GM18508 (cell line): ENCODE measurements at regions not wholly inside any gene's neighbourhood (a gene's known extent, or its start where the extent isn't known, plus 50 kb on each side); places are given as distances from the start of the nearest gene placed in this dataset.

Experiments used
- ATAC-seq: cut with Tn5 transposase; IDR thresholded peaks from one replicate; pipeline ENCODE4 v1.9.1; 2021; ENCODE audit warnings: moderate number of reproducible peaks; ENCODE audit not compliant: insufficient read depth, unreplicated experiment

DNA sequence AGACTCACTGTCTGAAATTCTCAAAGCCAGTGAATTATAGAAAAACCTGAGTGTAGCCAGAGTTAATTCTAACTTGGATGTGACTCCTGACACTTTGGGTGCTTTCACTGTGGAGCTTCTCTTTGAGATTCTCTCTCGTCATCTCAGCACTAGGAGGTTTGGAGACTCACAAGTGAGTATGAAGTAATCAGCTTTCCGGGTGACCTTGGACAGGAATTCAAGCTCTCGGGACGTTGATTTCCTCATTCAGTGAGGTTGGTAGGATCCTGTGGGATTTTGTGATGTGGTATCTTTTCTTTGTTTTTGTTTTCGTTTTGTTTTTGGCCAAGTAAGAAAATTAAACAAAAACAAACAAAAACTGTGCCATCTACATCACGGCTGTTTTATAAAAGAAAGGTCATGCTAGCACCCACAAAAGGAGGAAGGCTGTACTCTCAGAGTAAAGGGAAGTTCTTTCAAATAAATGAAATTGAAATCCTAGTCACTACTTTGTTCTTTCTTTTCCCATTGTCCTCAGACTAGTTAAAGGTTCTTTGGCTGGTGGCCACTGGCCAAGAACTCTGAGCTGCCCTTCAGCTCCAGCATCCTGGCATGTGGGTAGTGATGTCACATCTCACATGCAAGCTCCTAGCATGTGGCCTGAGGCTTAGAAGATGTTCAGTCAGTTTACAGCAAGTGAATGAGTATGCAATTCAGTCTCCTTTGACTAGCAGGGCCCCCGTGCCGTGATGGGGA lies 263.3 kb upstream of the TPM1 start:
- ATAC-seq, result no peak

DNA sequence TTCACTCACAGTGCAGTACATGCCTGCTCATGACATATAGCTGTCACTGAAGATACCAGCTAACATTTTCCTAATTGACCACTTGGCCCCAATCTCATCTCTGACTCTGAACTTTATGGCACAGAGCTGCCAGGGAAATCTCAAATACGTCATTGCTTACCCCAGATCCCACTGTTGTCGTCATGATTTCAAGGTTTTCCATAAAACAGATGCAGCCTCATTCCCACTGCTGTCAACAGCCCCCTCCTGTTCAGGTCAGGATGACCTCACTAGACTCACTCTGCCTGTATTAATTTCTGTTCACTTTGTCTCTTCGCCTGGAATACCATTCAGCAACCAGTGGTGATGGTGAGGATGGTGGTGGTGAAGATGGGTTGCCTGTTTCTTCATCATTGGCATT lies 262.6 kb upstream of the TPM1 start:
- no peak for ATAC-seq

DNA sequence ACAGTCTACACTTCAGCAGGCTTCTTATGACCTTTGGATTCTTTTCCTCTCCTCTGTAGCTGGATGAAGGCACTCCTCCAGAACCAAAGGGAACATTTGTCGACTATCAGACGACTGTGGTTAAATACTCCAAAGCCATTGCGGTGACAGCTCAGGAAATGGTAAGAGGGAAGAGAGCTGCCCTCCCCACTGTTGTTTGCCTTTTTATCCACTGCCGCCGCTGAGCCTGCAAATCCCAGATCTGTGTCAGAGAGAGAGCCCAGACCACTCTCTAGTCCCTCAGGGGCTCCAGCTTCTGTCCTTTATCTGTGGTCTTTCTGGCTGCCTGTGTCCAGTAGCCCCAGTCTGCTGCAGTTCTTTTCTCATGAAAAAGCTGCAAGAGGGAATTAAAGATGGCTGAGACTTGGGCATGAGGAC lies 261.5 kb upstream of the TPM1 start:
- no peak for ATAC-seq

DNA sequence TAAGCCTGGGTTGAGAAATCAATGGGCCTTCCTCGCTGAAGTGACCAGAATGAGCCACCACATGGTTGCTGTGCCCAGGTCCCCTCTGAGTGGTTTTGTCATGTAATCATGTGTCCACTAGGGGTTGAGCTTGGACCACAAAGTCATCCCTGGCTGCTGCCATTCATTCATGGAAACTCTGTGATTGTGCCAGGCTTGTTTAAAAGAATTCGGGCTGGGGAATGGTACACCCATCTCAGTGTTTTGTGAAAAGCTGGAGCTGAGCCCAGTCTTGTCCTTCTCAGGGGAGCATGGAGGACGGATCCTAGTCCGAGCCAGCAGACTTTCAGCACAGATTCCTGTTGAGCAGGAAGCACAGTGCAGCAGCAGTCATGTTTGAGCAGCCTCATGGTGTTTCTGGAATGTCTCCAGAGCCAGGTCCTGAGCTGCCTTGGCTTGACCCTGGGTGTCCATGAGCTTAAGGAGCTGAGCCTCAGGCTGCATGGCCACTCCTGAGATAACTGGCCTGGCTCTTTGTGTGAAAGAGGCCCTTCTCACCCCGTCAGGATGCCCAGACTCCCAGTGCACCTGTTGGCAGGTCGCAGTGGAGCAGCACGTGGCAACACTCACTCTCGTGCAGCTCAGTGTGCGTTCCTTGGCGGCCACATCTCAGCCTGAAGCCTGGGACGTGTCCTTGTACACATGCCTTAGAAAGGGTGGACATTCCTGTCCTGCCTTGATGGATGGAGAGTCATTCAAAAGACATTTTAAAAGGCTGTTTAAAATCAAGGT lies 260.3 kb upstream of the TPM1 start:
- no peak for ATAC-seq

DNA sequence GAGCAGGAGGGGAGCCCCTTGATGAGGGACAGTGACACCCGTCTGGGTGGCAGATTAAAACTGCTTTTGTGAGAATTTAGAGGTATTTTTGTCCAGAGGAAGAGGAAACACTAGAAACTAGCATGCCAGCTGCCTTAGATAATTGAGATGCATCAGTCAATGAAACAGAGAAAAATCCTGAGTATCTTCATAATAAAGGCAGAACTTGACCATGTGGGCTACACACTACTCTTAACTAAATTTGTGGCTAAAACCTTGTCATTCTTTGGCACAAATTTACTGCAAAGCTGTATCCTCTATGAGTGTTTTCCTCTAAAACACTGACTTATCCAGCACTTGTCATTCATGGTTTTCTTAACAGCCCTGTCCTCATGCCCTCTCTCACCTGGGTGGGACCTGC lies 259.7 kb upstream of the TPM1 start:
- ATAC-seq, result no peak

DNA sequence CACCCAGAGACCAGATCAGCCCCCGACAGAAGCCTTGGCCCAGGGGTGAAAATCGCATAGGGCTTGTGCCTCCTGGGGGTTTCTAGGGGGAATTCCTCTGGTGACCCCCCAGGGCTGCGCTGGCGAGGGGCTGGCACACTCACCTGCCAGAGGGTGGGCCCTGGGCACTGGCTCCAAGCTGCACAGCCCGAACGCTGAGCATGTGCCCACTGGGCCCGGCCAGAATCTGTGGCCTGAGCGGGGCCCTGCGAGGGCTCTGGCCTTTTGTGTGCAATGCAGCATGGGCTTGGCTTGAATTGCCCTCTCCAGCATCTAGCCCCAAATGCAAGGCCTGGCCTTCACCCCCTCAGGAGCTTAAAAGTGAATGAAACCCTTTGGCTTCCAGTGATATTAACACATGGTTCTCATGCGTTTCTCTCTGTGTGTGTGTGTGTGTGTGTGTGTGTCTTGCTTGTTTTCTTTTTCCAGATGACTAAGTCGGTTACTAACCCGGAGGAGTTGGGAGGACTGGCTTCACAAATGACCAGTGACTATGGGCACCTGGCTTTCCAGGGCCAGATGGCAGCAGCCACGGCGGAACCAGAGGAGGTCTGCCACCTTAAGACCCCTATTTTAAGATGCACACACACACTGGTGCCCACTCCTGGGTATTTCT lies 259.1 kb upstream of the TPM1 start:
- no peak for ATAC-seq

DNA sequence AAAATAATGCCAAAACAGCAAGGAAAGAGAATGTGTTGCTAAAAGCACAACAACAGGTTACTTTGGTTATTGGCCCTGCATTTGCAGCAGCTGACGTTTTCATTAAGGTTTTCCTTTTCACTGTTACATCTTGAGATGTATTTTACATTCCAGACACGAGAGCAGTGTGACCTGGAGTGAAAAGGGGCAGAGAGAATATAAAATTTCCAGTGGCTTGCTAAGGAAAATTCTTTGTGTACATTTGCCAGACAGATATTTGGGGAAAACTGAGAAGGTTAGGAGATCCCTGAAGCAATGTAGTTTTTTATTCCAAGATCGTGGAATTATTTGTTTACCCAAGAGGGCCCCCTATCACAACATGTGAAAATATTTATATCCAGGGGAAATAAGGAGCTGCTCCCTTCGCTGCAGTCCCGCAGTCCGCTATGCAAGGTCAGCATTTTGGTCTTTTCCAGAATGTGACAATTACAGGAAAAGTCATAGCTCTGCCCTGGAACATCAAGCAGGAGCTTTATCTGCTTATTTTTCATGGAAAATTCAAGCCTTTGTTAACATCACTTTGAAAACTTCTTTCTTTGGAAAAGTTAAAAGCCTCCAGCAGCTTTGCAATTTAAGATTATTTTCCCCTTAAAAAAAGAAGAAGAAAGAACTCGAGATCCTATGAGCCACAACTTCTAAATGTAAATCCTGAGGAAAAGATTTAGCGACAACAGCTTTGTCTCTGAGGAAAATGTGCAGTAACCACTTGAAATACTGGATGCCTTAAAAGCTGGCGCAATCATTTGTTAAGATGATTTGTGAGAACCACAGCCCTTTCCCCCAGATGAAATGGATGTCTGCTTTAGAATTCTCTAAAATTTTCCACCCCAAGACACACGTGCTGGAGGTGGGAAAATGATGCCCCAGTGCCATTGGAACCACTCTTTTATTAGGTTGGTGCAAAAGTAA lies 256.4 kb upstream of the TPM1 start:
- ATAC-seq, result no peak

DNA sequence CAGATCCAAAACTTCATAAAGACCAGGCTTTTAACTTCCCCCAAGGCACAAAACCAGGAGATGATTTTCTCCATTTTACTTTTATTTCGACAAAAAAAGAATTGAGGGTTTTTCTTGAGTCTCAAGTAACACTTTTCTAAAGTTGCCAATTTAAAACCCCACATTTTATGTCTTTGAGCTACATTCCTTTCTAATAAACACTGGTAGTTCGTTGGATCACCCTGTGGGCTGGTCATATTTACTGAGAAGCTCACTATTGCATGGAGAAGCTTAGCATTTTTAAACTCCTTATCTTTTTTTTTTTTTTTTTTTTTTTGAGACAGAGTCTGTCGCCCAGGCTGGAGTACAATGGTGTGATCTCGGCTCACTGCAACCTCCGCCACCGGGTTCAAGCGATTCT lies 255.1 kb upstream of the TPM1 start:
- no peak for ATAC-seq

DNA sequence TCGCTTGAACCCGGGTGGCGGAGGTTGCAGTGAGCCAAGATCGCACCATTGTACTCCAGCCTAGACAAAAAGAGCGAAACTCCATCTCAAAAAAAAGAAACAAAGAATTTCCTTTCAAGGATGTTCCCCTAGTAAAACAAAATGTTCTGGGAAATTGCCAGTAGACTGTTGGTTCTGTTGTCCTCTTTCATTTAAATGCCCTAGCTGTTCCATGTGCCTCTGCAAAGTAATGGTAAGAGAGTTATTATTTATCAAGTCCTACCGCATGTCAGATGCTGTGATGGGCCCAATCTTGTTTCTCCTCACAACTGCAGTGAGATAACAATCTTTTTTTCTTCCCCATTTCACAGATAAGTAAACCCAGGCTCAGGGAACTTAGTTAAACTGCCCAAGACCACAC lies 254.3 kb upstream of the TPM1 start:
- no peak for ATAC-seq

DNA sequence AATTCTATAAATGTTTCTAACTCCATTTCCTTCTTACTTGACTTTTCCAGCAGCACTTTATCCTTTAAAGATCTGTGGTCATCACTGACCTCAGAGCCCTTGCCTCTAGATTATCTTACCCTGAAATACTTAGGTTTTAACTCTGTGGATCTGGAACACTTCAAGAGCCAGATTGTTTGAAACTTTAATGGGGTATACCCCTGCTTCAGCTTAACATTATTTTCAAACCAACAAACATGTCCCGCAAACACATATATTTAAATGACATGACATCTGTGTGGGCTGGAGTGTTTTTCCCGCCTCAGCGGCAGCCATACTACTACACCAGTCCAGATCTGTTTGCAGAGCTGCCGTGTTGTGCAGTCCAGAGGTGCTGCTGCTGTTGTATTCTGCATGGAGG lies 252.0 kb upstream of the TPM1 start:
- ATAC-seq, result no peak

DNA sequence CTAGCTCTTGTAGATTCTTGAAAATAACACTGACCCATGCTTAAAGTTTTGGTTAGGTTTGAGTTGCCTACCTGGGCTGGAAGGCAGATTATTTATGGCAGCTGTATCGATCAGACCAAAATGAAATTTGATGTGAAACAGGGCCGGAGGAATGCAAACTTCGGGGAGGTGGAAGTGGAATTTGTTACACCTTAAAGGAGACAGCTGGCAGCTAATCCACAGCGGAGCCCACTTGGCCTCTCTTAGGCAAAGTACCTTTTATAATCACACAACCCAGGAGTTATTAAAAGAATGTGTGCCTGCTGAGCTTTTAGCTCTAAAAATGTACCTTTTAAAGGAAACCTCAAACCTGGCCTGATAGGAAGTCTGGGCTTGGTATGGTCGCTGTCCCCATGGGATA lies 250.9 kb upstream of the TPM1 start:
- no peak for ATAC-seq

DNA sequence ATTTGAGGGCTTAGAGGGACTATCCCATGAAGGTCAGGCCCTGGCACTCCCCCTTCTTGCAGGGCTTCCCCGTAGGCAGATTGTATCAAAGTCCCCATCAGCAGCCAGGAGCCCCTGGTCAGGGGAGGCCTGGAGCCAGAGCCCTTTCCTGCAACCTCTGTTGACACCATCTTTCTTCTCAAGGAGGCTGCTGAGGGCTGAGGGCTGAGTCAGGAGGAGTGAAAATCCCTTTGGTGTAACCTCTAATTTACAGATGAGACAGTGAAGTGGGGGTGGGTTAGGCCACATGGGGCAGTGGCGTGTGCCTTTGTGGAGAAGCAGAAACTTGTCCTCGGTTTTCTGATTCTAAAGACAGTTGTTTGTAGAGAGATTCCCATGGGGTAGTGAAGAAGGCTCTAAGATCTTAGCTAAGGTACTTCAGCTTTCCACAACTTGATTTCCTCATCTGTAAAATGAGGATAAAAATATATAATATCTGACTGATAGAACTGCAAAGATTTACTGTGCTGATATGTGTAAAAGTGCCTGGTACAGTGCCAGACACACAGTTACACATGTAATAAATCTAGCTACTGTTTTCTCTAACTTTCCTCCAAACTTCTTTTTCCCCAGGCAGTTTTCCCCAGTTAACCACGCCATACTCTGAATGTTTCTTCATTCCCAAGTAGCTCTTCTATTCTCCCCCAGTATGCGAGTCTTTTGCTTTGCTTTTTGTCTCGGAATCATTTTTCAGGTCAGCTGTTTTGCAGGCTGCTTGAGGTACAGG lies 249.4 kb upstream of the TPM1 start:
- no peak for ATAC-seq

DNA sequence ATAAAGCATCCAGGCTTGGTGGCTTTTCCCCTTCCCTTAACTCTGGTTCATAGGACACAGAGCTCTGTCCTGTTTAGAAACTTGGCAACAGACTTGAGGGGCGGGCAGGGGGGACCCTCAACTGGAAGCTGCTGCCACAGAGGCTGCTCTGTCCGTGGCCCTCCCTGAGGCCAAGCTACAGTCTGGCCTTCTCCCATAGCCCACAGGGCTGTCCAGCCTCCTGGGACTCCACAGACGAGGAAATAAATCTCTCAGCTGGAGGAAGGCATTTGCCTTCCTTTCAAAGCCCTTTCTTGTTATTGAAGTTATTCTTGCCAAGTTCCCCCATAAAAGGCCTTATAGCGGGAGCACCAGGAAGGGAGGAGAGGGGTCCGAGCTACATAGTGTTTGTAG lies 248.8 kb upstream of the TPM1 start:
- ATAC-seq, result no peak

DNA sequence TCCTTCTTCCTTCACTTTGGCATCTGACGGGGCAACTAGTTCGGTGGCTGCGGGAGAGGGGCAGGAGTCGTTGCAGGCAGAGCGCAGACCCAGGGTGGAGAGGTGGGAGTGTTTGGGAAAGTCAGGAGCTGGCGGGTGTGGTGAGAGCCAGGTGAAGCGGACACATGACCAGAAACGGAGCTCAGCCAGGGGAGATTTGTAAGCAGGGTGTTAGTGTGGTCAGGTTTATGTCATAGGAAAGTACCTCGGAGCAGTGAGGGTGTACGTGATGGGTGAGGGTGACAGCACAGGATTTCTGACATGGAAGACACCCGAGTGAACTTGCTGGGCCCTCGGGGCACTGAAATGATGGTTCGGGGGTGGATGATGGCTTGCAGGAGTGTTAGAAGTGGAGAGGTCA lies 247.4 kb upstream of the TPM1 start:
- ATAC-seq, result no peak

DNA sequence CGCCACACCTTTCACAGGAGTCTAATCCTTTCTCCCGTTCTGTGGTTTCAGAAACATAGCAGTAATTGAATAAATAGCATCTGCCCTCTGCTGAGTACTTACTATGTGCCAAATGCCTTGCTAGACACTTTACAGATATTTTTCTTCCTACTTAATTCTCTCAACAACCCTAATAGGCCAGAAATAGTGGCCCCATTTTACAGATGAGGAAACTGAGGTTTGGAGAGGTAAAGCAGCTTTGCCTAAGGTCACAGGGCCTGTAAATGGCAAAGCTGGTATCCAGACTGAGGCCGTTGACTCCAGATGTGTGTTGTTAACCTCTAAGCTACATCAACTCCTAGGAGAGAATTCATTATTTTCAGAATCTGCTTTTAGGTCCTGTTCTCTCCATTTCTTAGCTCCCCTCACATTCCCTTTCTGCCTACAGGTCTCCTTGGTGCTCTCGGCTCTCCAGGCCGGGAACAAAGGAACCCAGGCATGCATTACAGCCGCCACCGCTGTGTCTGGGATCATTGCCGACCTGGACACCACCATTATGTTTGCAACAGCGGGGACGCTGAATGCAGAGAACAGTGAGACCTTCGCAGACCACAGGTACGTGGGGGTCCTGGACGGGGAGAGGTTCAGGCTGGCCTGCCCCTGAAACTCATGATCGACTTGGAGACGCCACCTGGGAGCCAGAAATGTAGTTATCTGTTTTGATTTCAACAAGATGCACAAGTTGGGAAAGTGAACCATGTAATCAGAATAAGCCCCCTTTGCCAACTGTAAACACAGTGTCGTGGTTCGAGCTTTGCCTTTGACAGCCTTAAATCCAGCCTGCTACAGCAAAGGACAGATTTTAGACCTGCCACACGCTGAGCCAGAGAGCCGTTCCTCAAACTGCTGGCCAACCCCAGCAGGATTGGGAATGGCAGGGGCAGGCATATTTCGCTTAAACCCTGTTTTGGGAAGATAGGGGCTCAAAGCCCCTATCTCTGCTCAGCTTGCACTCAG lies 246.5 kb upstream of the TPM1 start:
- ATAC-seq, result no peak

DNA sequence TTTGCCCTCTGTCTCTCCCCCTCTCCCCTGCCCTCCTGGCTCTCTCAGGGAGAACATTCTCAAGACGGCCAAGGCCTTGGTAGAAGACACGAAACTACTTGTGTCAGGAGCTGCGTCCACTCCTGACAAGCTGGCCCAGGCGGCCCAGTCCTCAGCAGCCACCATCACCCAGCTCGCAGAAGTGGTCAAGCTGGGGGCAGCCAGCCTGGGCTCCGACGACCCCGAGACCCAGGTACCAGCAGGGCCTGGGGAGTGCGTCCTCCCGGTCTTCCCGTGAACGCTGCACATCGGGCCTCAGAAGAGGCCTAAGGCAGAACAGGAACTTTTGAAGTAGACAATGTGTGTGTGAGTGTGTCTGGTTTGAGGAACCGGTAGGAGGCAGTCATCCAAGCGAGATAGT lies 245.4 kb upstream of the TPM1 start:
- ATAC-seq, result no peak

DNA sequence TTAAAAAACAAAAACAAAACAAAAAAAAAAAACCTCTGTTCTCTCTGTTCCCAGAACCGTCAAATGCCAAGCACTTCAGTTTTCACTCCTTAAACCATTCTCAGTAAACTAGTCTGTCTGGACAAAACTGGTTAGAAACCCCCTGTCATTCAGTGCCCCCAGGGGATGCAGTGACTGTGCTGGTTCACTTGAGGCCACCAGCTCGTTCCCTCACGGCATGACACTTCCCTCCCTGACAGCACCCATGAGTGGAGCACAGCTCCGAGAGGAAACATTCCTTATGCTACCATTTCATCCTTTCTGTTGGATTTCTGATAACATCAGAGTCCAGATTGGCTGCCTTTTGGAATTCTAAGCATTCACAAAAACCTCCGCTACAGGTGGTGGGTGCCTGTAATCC lies 244.0 kb upstream of the TPM1 start:
- ATAC-seq, result no peak

DNA sequence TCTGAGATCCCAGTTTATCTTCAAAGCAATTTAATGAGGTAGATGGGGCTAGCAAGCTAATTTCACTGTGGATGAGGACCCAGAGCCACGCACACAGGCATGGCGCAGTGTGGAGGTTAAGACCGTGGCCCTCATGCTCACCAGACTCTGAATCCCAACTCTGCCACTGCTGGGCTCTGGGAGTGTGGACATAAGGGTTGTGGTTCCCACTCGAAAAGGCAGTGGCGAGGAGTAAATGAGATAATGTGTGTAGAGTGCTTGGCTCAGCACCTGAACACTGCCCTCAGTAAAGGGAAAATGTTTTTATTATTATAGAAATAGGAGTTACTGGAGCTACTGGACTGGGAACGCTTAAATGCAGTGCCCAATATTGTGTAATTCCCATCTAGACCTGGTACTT lies 243.5 kb upstream of the TPM1 start:
- ATAC-seq, result no peak

DNA sequence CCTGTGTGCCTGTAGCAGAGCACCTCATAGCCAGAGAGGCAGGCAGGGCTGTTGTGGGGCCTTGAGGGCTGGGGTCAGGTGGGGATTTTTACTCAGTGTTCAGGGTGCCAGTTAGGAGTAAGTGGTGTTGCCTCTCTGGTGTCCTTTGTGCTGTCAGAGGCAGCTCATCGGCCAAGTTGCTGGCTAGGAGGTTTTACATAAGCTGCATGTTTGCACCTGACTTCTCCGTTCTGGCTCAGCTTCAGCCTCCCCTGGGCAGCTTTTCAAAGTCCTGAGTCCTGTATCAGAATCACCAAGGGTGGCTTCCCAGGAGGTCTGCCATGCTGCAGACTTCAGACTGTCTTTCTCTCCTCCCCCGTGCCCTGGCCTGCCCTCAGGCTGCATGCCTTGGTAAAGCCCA lies 242.6 kb upstream of the TPM1 start:
- ATAC-seq, result no peak
